ENCODE measurements at regions not wholly inside any gene's neighbourhood (a gene's known extent, or its start where the extent isn't known, plus 50 kb on each side); places are given as distances from the start of the nearest gene placed in this dataset.

- TF ChIP-seq STAT6 (CRISPR knock-in tag; conservative IDR thresholded peaks at IDR 0.05; ENCODE audit: low read depth) (no peak), ATF6 (CRISPR knock-in tag; IDR thresholded peaks at IDR 0.05) (no peak), CTCF (IDR thresholded peaks at IDR 0.05) (no peak), SP1 (CRISPR knock-in tag; conservative IDR thresholded peaks at IDR 0.05) (no peak), NR1H2 (CRISPR knock-in tag; IDR thresholded peaks at IDR 0.05) (no peak), TCF7 (CRISPR knock-in tag; IDR thresholded peaks at IDR 0.05; ENCODE audit: low read depth) (no peak), ZBTB21 (CRISPR knock-in tag; IDR thresholded peaks at IDR 0.05; ENCODE audit: borderline replicate concordance) (no peak), E2F4 (CRISPR knock-in tag; IDR thresholded peaks at IDR 0.05; ENCODE audit: borderline replicate concordance, low read depth) (no peak), JUN (CRISPR knock-in tag; IDR thresholded peaks at IDR 0.05) (no peak), HMGXB4 (CRISPR knock-in tag; IDR thresholded peaks at IDR 0.05) (no peak), USF1 (CRISPR knock-in tag; IDR thresholded peaks at IDR 0.05) (no peak)
These were observed 570.0 kb downstream of the TBC1D32 start for GRCh38 chr6:120764312-120764711.
